GM21825 (cell line): ENCODE measurements at regions not wholly inside any gene's neighbourhood (a gene's known extent, or its start where the extent isn't known, plus 50 kb on each side); places are given as distances from the start of the nearest gene placed in this dataset.

ENCODE experiments used
- ATAC-seq: cut with Tn5 transposase; IDR thresholded peaks from one replicate; pipeline ENCODE4 v1.9.1; 2021; ENCODE audit warnings: mild to moderate bottlenecking, moderate library complexity; ENCODE audit not compliant: unreplicated experiment

- no peak for ATAC-seq
Measured at GRCh38 chr14:98853063-98853729, 418.8 kb downstream of the BCL11B start.

- ATAC-seq, result no peak
Measured at GRCh38 chr14:98855926-98856715, 415.9 kb downstream of the BCL11B start.

- no peak for ATAC-seq
Measured at GRCh38 chr14:98858158-98858557, 413.8 kb downstream of the BCL11B start.

GRCh38 chr14:98858561-98858960 is 413.4 kb downstream of the BCL11B start:
- no peak for ATAC-seq

- ATAC-seq, result no peak
Measured at GRCh38 chr14:98859301-98859700, 412.7 kb downstream of the BCL11B start.

- ATAC-seq, result no peak
Measured at GRCh38 chr14:98864211-98864610, 407.8 kb downstream of the BCL11B start.

GRCh38 chr14:98867146-98867545 is 404.9 kb downstream of the BCL11B start:
- no peak for ATAC-seq

- no peak for ATAC-seq
Measured at GRCh38 chr14:98867726-98868125, 404.3 kb downstream of the BCL11B start.

- ATAC-seq, result no peak
Measured at GRCh38 chr14:98868866-98869265, 403.1 kb downstream of the BCL11B start.

GRCh38 chr14:98871796-98872195 is 400.2 kb downstream of the BCL11B start:
- no peak for ATAC-seq

GRCh38 chr14:98877065-98877464 is 394.9 kb downstream of the BCL11B start:
- no peak for ATAC-seq

GRCh38 chr14:98878282-98878681 is 393.7 kb downstream of the BCL11B start:
- ATAC-seq, result no peak

GRCh38 chr14:98886982-98887381 is 385.0 kb downstream of the BCL11B start:
- no peak for ATAC-seq

- no peak for ATAC-seq
Measured at GRCh38 chr14:98888281-98888680, 383.7 kb downstream of the BCL11B start.

- no peak for ATAC-seq
Measured at GRCh38 chr14:98888927-98889835, 382.8 kb downstream of the BCL11B start.

GRCh38 chr14:98889836-98890185 is 382.2 kb downstream of the BCL11B start:
- no peak for ATAC-seq

- no peak for ATAC-seq
Measured at GRCh38 chr14:98890556-98891340, 381.2 kb downstream of the BCL11B start.

- no peak for ATAC-seq
Measured at GRCh38 chr14:98893675-98894074, 378.3 kb downstream of the BCL11B start.

- no peak for ATAC-seq
Measured at GRCh38 chr14:98894600-98894999, 377.4 kb downstream of the BCL11B start.

GRCh38 chr14:98896449-98896848 is 375.5 kb downstream of the BCL11B start:
- ATAC-seq, result no peak
